ENCODE measurements at regions not wholly inside any gene's neighbourhood (a gene's known extent, or its start where the extent isn't known, plus 50 kb on each side); places are given as distances from the start of the nearest gene placed in this dataset.

DNA sequence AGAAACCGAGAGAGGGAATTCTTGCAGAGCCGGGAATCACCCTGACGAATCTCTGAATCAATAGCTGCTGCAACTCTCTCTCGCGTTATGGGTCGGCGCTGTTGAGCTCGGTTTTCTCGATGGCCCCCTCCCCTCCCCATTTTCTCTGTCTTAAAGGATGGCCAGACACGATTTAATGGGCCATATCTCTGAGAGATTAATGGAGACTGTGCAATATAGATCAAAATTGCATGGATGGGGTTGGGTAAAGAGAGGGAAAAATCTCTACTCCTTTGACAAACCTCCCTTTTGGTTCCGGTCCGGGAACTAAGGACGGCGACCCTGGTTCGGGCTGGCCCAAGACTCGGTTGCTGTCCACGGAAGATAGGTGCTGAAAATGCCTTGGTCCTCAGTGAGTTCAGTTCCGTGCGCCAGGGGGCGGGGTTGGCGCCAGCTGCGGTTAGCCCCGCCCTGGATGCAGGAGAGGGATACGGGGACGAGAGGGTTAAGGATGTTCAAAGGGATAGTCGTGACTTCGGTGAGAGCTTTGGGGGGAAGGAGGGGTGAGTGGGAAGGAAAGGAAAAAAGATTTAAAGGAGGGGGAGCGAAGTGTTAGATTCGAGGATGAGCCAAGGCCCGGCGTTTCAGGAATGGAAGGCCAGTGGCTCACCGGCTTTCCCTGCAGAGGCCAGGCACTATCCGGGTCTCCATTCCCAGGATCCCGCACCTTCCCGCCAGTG is 103.6 kb upstream of the HSD17B12 start:
- Histone ChIP-seq H3K9ac (ENCODE audit: low read depth, low read length) (no peak overlapping the region), H3K27ac (ENCODE audit: low read length) (no peak overlapping the region), H3K36me3 (ENCODE audit: insufficient read depth, low read depth, low read length) (no peaks in the 10 kb centered on the region), H3K4me3 (ENCODE audit: low read length) (peak overlapping the region; percentile 67; the same call in 1 of the 2 replicates), H3K9me3 (ENCODE audit: insufficient read depth, low read depth, low read length) (peaks cover 5% of the 10 kb centered on the region; the same call in 1 of the 2 replicates), H3K27me3 (ENCODE audit: insufficient read depth, low read length) (peaks cover 99% of the 10 kb centered on the region), H3K4me1 (ENCODE audit: insufficient read depth, low read length) (no peaks in the 10 kb centered on the region; the same call in 1 of the 2 replicates)

DNA sequence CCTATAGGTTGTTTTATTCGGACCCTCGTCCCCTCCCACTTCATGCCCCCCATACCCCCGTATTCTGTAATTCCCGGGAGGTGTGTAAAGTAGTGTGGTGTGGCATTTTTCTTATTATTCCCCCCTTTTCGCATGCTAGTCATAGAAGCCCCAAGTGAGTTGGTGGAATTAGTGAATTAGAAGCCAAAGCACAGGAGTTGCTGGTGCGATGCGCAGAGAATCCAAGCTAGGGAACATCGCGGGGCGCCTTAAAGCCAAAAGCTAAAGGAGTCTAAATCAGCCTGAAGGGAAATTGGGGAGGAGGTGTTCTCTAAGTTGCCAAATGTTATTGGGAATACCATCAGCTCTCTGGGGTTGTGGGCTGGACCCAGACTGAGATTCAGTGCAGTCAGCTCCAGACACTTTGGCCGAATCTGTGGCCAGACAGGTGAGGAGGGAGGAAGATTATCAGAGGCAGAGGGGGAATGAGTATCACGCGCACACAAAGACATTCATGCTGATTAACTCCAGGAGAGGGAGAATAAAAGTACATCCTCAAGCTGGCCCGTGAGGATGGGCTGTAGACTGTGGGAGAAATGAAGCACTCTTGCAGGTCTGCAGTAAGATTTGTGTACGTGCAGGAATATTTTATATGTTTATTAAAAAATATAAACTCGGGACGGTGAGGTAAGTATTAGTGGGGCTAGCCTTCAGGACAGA is 102.8 kb upstream of the HSD17B12 start:
- peaks cover 4% of the 10 kb centered on the region; the same call in 1 of the 2 replicates for H3K4me1 ChIP-seq (ENCODE audit: insufficient read depth, low read length)
- H3K36me3 ChIP-seq (ENCODE audit: insufficient read depth, low read depth, low read length), result no peaks in the 10 kb centered on the region
- peaks cover 5% of the 10 kb centered on the region; the same call in 1 of the 2 replicates for H3K9me3 ChIP-seq (ENCODE audit: insufficient read depth, low read depth, low read length)
- peaks cover 99% of the 10 kb centered on the region for H3K27me3 ChIP-seq (ENCODE audit: insufficient read depth, low read length)
- H3K27ac ChIP-seq (ENCODE audit: low read length), result no peak overlapping the region
- H3K4me3 ChIP-seq (ENCODE audit: low read length), result peak overlapping the region; percentile 9; the same call in 1 of the 2 replicates
- H3K9ac ChIP-seq (ENCODE audit: low read depth, low read length), result no peak overlapping the region

DNA sequence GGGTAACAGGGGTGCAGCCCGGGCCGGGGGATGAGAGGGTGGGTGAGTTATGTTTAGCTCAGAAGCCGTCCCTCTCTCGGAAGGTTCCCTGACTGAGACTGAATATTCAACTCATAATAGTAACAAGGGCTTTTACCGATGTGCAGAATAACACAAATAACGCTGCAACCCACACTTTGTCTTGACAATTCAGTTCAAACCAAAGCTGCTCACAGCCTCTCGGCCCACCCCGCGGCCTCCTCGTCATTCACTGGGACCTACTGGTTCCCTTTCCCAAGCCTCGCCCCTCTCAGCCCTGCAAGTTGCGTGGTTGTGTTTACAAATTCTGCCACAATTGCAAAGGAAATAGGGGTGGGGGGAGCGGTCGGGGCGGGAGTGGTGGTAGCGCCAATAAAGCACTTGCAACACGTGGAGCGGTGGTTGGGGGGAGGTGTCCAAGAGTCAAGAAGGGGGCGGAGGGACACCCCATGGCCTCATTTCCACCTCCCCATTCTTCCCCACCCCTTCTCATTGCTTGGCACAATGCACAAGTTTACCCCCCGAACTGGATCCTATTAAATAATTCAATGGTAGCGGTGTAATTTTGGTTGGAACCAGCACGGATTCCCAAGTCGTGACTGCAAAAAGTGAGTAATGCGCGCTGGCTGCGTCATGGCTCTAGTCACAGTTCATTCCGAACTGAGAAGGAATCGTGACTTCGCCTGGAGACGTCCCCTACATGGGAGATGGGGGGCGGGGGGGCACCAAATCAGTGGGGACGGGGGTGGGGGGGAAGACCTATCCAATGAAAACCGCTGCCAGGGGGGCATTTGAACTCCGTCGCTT is 102.0 kb upstream of the HSD17B12 start:
- no peak overlapping the region for H3K27ac ChIP-seq (ENCODE audit: low read length)
- H3K9ac ChIP-seq (ENCODE audit: low read depth, low read length), result no peak overlapping the region
- H3K36me3 ChIP-seq (ENCODE audit: insufficient read depth, low read depth, low read length), result no peaks in the 10 kb centered on the region
- peak overlapping the region; percentile 77; the same call in 1 of the 2 replicates for H3K4me3 ChIP-seq (ENCODE audit: low read length)
- H3K9me3 ChIP-seq (ENCODE audit: insufficient read depth, low read depth, low read length), result peaks cover 5% of the 10 kb centered on the region; the same call in 1 of the 2 replicates
- peaks cover 4% of the 10 kb centered on the region; the same call in 1 of the 2 replicates for H3K4me1 ChIP-seq (ENCODE audit: insufficient read depth, low read length)
- H3K27me3 ChIP-seq (ENCODE audit: insufficient read depth, low read length), result peaks cover 99% of the 10 kb centered on the region

DNA sequence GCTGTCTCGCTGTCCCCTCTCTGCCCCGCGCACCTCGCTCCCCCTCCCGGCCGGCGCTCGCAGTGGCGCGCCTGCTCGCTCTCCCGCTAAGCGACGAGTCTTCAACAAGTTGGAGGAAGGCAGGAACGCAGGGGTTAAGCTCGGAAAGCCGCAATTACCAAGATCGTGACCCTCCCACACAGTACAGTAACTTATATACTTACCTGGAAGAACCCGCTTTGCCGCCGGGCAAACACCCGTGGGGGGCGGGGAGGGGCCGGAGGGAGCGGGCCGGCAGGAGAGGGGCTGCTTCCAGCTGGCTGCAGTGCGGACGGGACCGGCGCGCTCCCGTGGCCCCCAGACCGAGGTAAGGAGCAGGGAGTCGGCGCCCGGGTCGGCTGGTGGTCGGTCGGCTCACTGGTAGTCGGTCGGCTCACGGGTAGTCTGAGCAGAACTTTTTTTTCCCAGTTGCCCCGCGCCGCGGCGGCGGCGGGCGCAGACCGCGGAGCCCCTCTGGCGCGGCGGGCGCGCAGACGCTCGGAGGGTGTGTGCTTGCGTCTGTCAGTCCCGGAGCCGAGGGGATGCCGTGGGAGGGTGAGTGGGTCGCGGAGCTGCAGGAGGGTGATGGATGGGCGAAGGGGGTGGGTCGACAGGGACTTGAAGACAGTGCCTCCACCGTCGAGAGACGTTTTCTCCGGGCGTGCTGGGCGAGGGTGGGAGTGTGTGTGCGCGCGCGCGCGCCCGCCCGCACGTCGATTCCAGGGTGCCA is 101.2 kb upstream of the HSD17B12 start:
- H3K9me3 ChIP-seq (ENCODE audit: insufficient read depth, low read depth, low read length), result peaks cover 5% of the 10 kb centered on the region; the same call in 1 of the 2 replicates
- H3K4me1 ChIP-seq (ENCODE audit: insufficient read depth, low read length), result peaks cover 4% of the 10 kb centered on the region; the same call in 1 of the 2 replicates
- H3K27me3 ChIP-seq (ENCODE audit: insufficient read depth, low read length), result peaks cover 99% of the 10 kb centered on the region
- no peak overlapping the region for H3K27ac ChIP-seq (ENCODE audit: low read length)
- no peaks in the 10 kb centered on the region for H3K36me3 ChIP-seq (ENCODE audit: insufficient read depth, low read depth, low read length)
- H3K4me3 ChIP-seq (ENCODE audit: low read length), result peak overlapping the region; percentile 77
- no peak overlapping the region for H3K9ac ChIP-seq (ENCODE audit: low read depth, low read length)

DNA sequence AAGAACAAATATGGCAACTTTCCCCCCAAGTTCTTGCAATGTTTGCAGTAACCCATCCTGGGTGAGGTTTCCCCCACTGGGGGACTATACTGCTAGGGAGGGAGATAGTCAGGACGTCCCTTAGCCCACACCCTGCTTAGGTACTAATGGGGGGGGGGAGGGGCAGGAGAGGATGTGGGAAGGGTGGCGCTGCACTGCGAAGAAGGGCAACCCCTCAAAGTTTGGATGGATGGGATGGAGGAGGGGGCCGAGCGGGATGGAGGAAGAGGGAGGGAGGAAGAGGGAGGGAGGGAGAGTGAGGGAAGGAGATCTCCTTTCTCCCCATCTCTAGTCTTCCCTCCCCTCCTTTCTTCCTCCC is 100.6 kb upstream of the HSD17B12 start:
- Histone ChIP-seq H3K4me1 (ENCODE audit: insufficient read depth, low read length) (peaks cover 4% of the 10 kb centered on the region; the same call in 1 of the 2 replicates), H3K27me3 (ENCODE audit: insufficient read depth, low read length) (peaks cover 99% of the 10 kb centered on the region), H3K27ac (ENCODE audit: low read length) (no peak overlapping the region), H3K36me3 (ENCODE audit: insufficient read depth, low read depth, low read length) (no peaks in the 10 kb centered on the region), H3K9me3 (ENCODE audit: insufficient read depth, low read depth, low read length) (peaks cover 5% of the 10 kb centered on the region; the same call in 1 of the 2 replicates), H3K9ac (ENCODE audit: low read depth, low read length) (no peak overlapping the region), H3K4me3 (ENCODE audit: low read length) (peak overlapping the region; percentile 77)

DNA sequence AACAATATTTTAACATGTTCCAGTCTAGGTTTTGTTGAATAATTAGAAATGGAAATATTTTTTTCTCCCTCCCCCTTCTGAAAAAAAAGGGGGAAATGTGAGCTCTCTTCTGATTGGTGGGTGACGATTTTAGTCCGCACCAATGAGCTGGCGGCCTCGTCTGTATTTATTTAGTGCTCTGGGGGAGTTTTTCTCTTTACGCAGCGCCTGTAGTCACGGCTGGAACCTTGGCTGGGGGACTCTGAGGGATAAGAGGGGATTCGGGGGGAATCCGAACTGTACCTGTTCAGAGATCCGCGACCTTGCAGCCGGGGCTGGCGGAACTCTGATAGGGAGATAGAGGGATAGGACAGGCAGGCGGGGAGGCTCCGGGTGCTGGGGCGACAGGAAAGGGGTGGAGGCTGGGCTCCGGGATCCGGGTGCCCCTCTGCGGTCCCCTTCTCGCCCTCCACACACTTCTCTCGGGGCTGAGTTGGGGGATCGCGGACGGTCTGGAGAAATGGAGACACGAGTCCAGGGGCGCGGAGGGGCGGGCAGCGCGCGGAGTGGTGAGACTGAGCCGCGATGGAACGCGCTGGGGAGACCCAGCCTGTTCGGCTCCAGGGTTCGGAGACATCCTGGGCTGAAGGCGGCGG is 99.7 kb upstream of the HSD17B12 start:
- peak overlapping the region; percentile 77 for H3K4me3 ChIP-seq (ENCODE audit: low read length)
- H3K27ac ChIP-seq (ENCODE audit: low read length), result no peak overlapping the region
- H3K9ac ChIP-seq (ENCODE audit: low read depth, low read length), result no peak overlapping the region
- H3K36me3 ChIP-seq (ENCODE audit: insufficient read depth, low read depth, low read length), result no peaks in the 10 kb centered on the region
- H3K4me1 ChIP-seq (ENCODE audit: insufficient read depth, low read length), result peaks cover 4% of the 10 kb centered on the region; the same call in 1 of the 2 replicates
- peaks cover 5% of the 10 kb centered on the region; the same call in 1 of the 2 replicates for H3K9me3 ChIP-seq (ENCODE audit: insufficient read depth, low read depth, low read length)
- peaks cover 99% of the 10 kb centered on the region for H3K27me3 ChIP-seq (ENCODE audit: insufficient read depth, low read length)

DNA sequence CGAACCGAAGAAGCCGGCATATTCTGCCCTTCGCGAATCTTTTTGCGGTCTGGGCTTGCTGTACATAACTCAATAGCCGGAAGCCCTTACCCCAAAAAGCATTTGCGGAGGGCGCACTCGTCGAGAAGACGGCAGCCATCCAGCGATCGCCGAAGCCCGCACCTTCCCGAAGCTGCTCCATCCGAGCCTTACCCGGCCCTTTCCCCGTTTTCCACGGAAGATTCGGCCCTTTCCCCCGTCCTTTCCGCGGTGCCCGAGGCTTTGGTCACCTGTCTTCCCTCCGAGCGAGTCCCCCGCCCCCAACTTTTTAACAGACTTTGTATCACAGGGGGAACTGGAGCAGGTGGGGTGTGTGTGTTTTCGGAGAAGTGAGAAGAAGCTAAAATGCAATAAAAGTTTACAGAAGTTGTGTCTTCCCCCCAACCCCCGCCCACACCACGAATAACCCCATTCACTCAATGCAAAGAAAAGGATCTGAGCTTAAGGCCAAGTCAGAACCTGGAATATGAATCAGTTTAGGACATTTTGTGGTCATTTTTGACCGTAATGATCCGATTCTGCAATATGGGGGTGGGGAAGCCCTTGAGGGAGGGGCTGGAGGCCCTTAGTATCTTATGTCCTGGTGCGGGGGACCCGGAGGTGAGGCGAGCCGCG is 99.0 kb upstream of the HSD17B12 start:
- Histone ChIP-seq H3K4me3 (ENCODE audit: low read length) (peak overlapping the region; percentile 77; the same call in 1 of the 2 replicates), H3K27me3 (ENCODE audit: insufficient read depth, low read length) (peaks cover 99% of the 10 kb centered on the region), H3K9ac (ENCODE audit: low read depth, low read length) (no peak overlapping the region)

DNA sequence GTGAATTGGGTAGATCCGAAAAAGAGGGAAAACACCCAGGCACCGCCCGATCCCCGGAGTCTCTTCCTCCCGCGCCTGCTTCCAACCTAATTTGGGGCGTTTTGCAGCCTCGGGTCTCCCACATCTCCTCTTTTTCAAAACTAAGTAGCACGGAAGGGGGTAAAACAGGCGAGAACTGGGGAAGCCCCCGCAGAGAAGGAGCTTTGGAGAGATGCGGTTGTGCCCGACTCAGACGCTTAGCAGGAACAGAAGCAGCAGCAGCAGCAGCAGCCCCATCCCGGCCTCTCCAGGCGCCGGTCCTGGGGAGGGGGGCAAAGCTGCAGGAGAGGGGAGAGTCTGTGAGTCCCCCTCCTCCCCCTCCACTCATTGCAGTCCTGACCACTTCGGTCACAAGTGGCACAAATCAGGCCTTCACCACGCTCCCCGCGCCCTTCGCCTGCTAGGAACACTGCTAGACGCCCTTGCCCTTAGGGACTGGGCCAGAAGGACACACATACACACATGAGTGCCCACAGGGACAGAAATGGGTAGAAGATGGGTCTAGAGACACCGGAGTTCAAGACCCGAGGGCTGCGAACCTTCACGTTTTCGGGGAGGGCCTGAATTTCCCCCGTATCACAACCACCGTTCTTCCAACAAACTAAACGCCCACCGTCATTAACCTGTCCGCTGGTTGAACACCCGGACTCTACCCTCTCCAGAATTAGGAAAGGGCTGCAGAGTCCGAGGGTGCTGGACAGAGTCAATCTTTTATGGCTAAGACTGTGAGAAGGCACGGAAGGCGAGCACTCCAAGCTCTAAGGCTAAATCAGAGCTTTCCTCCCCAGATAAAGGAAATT is 98.3 kb upstream of the HSD17B12 start:
- Histone ChIP-seq H3K9ac (ENCODE audit: low read depth, low read length) (no peak overlapping the region), H3K9me3 (ENCODE audit: insufficient read depth, low read depth, low read length) (peaks cover 5% of the 10 kb centered on the region; the same call in 1 of the 2 replicates), H3K36me3 (ENCODE audit: insufficient read depth, low read depth, low read length) (no peaks in the 10 kb centered on the region), H3K27me3 (ENCODE audit: insufficient read depth, low read length) (peaks cover 94% of the 10 kb centered on the region), H3K4me1 (ENCODE audit: insufficient read depth, low read length) (peaks cover 4% of the 10 kb centered on the region; the same call in 1 of the 2 replicates), H3K4me3 (ENCODE audit: low read length) (peak overlapping the region; percentile 77; the same call in 1 of the 2 replicates), H3K27ac (ENCODE audit: low read length) (no peak overlapping the region)

More for the DNA sequence above, 99.0 kb upstream of the HSD17B12 start:
- peaks cover 5% of the 10 kb centered on the region; the same call in 1 of the 2 replicates for H3K9me3 ChIP-seq (ENCODE audit: insufficient read depth, low read depth, low read length)
- H3K27ac ChIP-seq (ENCODE audit: low read length), result no peak overlapping the region
- peaks cover 4% of the 10 kb centered on the region; the same call in 1 of the 2 replicates for H3K4me1 ChIP-seq (ENCODE audit: insufficient read depth, low read length)
- no peaks in the 10 kb centered on the region for H3K36me3 ChIP-seq (ENCODE audit: insufficient read depth, low read depth, low read length)

DNA sequence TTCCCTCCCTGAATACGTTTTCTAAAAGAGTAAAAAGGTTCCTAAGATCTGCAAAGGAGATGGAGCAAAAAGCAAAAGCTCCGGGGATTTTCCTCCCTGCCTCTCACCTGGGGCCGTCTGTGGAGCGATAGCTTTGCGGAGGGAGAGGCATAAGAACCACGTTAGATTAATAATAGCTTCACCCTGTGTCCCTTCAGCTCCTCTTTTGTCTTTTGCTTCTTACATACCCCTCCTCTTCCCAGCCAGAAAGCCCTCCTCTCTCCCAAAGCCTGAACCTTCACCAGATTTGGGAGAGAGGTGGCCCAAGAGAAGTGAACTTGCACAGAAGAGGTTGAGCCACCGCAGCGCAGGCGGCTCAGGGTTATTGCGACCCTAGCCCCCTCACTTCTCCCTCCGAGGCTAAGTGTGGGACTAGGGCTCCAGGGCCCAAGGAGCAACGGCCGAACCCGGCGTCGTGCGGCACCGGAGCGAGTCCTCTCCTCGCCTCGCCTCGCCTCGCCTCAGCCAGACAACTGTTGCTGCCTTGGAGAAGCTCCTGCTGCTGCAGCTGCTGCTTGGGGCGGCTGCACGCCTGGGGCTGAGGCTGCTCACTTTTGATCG is 97.6 kb upstream of the HSD17B12 start:
- Histone ChIP-seq H3K9me3 (ENCODE audit: insufficient read depth, low read depth, low read length) (peaks cover under 1% of the 10 kb centered on the region; the same call in 1 of the 2 replicates), H3K36me3 (ENCODE audit: insufficient read depth, low read depth, low read length) (no peaks in the 10 kb centered on the region), H3K9ac (ENCODE audit: low read depth, low read length) (no peak overlapping the region), H3K4me1 (ENCODE audit: insufficient read depth, low read length) (peaks cover 4% of the 10 kb centered on the region; the same call in 1 of the 2 replicates), H3K27ac (ENCODE audit: low read length) (no peak overlapping the region), H3K4me3 (ENCODE audit: low read length) (peak overlapping the region; percentile 53; the same call in 1 of the 2 replicates), H3K27me3 (ENCODE audit: insufficient read depth, low read length) (peaks cover 93% of the 10 kb centered on the region)

Measured in iPS-20b (cell line).